ENCODE measurements at regions not wholly inside any gene's neighbourhood (a gene's known extent, or its start where the extent isn't known, plus 50 kb on each side); places are given as distances from the start of the nearest gene placed in this dataset.

DNA sequence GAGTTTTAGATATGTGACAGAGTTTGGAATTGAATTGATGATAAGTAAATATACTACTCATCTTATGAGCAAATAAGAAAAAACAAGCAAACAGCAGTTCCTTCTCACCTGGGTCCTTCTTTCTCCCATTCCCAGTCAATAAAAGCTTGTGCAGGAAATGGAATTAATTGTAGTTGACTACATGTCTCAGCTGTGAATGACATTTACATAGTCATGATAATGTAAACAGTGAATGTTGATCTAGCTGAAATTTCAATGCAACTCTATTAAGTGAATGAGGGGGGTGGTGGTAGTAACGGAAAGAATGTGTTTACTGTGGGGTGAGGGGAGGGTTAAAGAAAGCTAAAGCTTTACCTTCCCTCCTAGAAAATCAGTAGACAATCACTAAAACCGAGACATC lies 76.2 kb downstream of the NFKBIZ start:
- Histone ChIP-seq H3K27ac (ENCODE audit: low read depth, low read length) (no peak overlapping the region), H3K4me1 (ENCODE audit: control insufficient read depth in 1 of 2, insufficient read depth in 2 of 2, low read length in 2 of 2) (peaks cover 0 to 6% of the 10 kb centered on the region in 2 experiments; a peak in 1 of 4 replicates), H3K9ac (ENCODE audit: low read length) (no peak overlapping the region), H2AFZ (ENCODE audit: low read depth, low read length, poor library complexity, severe bottlenecking) (no peak overlapping the region), H3K36me3 (ENCODE audit: control insufficient read depth in 1 of 2, insufficient read depth in 2 of 2, low read length in 2 of 2) (no peaks in the 10 kb centered on the region), H3K4me2 (ENCODE audit: low read length) (no peak overlapping the region), H3K9me3 (ENCODE audit: control insufficient read depth in 1 of 2, insufficient read depth in 1 of 2, low read depth in 1 of 2, low read length in 2 of 2) (no peaks in the 10 kb centered on the region), H3K4me3 (replicated peaks in 1 of 2; ENCODE audit: low read depth in 1 of 2, low read length in 2 of 2) (no peak overlapping the region), H4K20me1 (ENCODE audit: insufficient read depth) (no peaks in the 10 kb centered on the region), H3K79me2 (ENCODE audit: insufficient read depth, low read length) (no peaks in the 10 kb centered on the region), H3K27me3 (ENCODE audit: insufficient read depth, low read length) (no peaks in the 10 kb centered on the region), H3K9me2 (ENCODE audit: insufficient read depth) (no peaks in the 10 kb centered on the region)
- TF ChIP-seq JUND (IDR thresholded peaks at IDR 0.05) (no peak), POLR2AphosphoS5 (IDR thresholded peaks at IDR 0.05; ENCODE audit: low read depth, low read length) (no peak), EZH2phosphoT487 (IDR thresholded peaks at IDR 0.05; ENCODE audit: borderline replicate concordance) (no peak), YY1 (IDR thresholded peaks at IDR 0.05; ENCODE audit: extremely low read depth, insufficient replicate concordance, low read depth, low read length) (no peak), CEBPB (IDR thresholded peaks at IDR 0.05; ENCODE audit: low read depth) (no peak), POLR2A (IDR thresholded peaks at IDR 0.05; ENCODE audit: borderline replicate concordance, extremely low read depth, insufficient read depth, insufficient read length) (no peak), SP1 (IDR thresholded peaks at IDR 0.05; ENCODE audit: low read depth) (no peak), CBX3 (IDR thresholded peaks at IDR 0.05; ENCODE audit: low read depth) (no peak), FOSL1 (IDR thresholded peaks at IDR 0.05; ENCODE audit: low read depth) (no peak), ZFX (IDR thresholded peaks at IDR 0.05) (no peak), EGR1 (IDR thresholded peaks at IDR 0.05; ENCODE audit: low read depth) (no peak)
- TF ChIP-seq, protein P1, sequence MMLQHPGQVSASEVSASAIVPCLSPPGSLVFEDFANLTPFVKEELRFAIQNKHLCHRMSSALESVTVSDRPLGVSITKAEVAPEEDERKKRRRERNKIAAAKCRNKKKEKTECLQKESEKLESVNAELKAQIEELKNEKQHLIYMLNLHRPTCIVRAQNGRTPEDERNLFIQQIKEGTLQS (IDR thresholded peaks at IDR 0.05) = no peak
- TF ChIP-seq, protein P2, sequence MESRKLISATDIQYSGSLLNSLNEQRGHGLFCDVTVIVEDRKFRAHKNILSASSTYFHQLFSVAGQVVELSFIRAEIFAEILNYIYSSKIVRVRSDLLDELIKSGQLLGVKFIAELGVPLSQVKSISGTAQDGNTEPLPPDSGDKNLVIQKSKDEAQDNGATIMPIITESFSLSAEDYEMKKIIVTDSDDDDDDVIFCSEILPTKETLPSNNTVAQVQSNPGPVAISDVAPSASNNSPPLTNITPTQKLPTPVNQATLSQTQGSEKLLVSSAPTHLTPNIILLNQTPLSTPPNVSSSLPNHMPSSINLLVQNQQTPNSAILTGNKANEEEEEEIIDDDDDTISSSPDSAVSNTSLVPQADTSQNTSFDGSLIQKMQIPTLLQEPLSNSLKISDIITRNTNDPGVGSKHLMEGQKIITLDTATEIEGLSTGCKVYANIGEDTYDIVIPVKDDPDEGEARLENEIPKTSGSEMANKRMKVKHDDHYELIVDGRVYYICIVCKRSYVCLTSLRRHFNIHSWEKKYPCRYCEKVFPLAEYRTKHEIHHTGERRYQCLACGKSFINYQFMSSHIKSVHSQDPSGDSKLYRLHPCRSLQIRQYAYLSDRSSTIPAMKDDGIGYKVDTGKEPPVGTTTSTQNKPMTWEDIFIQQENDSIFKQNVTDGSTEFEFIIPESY (IDR thresholded peaks at IDR 0.05; ENCODE audit: extremely low read depth, insufficient replicate concordance, low read length) = no peak
- ChIA-PET RAD21 (ENCODE audit: low non-redundant PET in 1 of 2, low total read pairs in 2 of 2, uncharacterized antibody in 2 of 2, unreplicated experiment in 2 of 2) (no interaction called here), CTCF (no interaction called here), POLR2A (no interaction called here)
- no peak for ATAC-seq
- intact Hi-C loops (cut with micrococcal nuclease) = no loop called here
- BruUV-seq (replicated peaks) = no TSS peak
- DNase-seq (ENCODE audit: low read depth, low spot score) = no peak

Measured in HCT116 (cell line).